Thoracic aorta (tissue), 2 donors: ENCODE measurements at regions not wholly inside any gene's neighbourhood (a gene's known extent, or its start where the extent isn't known, plus 50 kb on each side); places are given as distances from the start of the nearest gene placed in this dataset.

Experiments
- ATAC-seq: fragments of 150-250 bp; one replicate; pipeline ENCODE4 v1.8.0; 2017; ENCODE audit warnings: low read depth; ENCODE audit not compliant: insufficient number of reproducible peaks, low FRiP score
- DNase-seq: peaks from one replicate; pipeline ENCODE4 v3.0.0-alpha.2; 2020; ENCODE audit warnings: low spot score
- H3K27ac ChIP-seq, 2 donors: fragments of 200-600 bp; sonication (generic); 1 replicate in 1 of 2; 2 replicates in 1 of 2; pipeline ENCODE4 v1.5.1; 2016; ENCODE audit warnings: mild to moderate bottlenecking in 2 of 2, moderate library complexity in 2 of 2
- H3K27me3 ChIP-seq: fragments of 200-600 bp; sonication (generic); replicated peaks from 2 replicates; pipeline ENCODE4 v1.6.0; 2016; ENCODE audit warnings: mild to moderate bottlenecking; ENCODE audit not compliant: insufficient read depth
- H3K36me3 ChIP-seq: fragments of 200-600 bp; sonication (generic); one replicate; pipeline ENCODE4 v1.5.1; 2016
- H3K4me1 ChIP-seq, 2 donors: fragments of 200-600 bp; sonication (generic); 1 replicate in 1 of 2; 2 replicates in 1 of 2; pipeline versions ENCODE4 v1.5.1 to v1.6.0; 2016; ENCODE audit warnings: low read depth in 2 of 2, mild to moderate bottlenecking in 1 of 2; ENCODE audit not compliant: control insufficient read depth in 1 of 2
- H3K4me3 ChIP-seq: fragments of 200-600 bp; sonication (generic); 2 replicates; pipeline ENCODE4 v1.5.1; 2016; ENCODE audit warnings: mild to moderate bottlenecking
- H3K9me3 ChIP-seq: fragments of 200-600 bp; sonication (generic); 2 replicates; pipeline ENCODE4 v1.5.1; 2016
- CTCF ChIP-seq: fragments of 200-600 bp; sonication (generic); IDR thresholded peaks from one replicate; pipeline ENCODE4 v1.5.1; 2019; ENCODE audit warnings: antibody characterized with exemption

- no peak overlapping the region for H3K4me3 ChIP-seq
- no peaks in the 10 kb centered on the region for H3K27me3 ChIP-seq
- TF ChIP-seq CTCF = no peak
- DNase-seq (no peak), ATAC-seq (no peak)
- no peaks in the 10 kb centered on the region for H3K9me3 ChIP-seq
- no peaks in the 10 kb centered on the region for H3K4me1 ChIP-seq
- H3K36me3 ChIP-seq = no peaks in the 10 kb centered on the region
- H3K27ac ChIP-seq = no peak overlapping the region
Observed at GRCh38 chr3:78134496-78134895, 1094.6 kb downstream of the ROBO2 start.

DNA sequence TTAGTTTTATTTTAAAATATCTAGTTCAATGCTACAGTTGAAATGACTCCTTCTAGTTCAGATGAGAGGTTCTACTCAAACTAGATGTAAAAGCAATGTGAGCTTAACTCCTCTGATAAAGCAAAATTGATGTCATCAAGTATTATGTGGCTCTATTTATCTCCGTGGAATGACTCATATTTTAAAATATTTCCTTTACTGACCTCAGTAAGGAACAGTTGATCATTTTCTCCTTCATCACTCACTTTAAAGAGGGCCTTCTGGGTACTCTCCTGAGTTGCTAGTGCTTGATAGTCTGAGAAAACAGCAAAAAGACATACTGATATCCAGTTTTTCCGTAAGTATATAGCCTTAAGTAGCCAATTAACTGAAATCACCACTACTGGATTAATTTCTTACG is 1099.3 kb downstream of the ROBO2 start:
- Histone ChIP-seq H3K4me3 (no peak overlapping the region), H3K27me3 (no peaks in the 10 kb centered on the region), H3K9me3 (no peaks in the 10 kb centered on the region), H3K27ac (no peak overlapping the region), H3K36me3 (no peaks in the 10 kb centered on the region), H3K4me1 (no peaks in the 10 kb centered on the region)
- DNase-seq (no peak), ATAC-seq (no peak)
- no peak for TF ChIP-seq CTCF

DNA sequence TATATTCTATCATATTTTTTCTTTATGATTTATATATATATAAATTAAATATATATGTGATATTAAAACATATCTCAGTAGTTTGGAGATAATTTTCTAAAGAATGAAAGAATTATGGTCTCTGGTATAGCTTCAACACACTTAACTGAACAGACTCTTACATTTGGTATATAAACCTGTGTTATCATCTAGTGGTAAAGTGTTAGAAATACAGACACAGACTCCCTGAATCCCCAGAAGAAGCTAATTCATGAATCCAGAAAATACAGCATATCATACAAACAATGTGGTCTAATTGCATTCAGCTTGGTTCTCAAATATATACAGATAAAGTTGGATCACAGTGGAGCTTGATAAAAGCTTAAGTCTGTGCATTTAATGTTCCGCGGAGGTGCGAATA is 1100.4 kb downstream of the ROBO2 start:
- no peak overlapping the region for H3K4me3 ChIP-seq
- no peaks in the 10 kb centered on the region for H3K36me3 ChIP-seq
- no peak for TF ChIP-seq CTCF
- no peaks in the 10 kb centered on the region for H3K9me3 ChIP-seq
- ATAC-seq = no peak
- no peaks in the 10 kb centered on the region for H3K27me3 ChIP-seq
- no peaks in the 10 kb centered on the region for H3K4me1 ChIP-seq
- DNase-seq = no peak
- no peak overlapping the region for H3K27ac ChIP-seq

GRCh38 chr3:78140866-78141265 is 1101.0 kb downstream of the ROBO2 start:
- no peaks in the 10 kb centered on the region for H3K27me3 ChIP-seq
- H3K4me1 ChIP-seq = no peaks in the 10 kb centered on the region
- H3K4me3 ChIP-seq = no peak overlapping the region
- no peak for TF ChIP-seq CTCF
- H3K36me3 ChIP-seq = no peaks in the 10 kb centered on the region
- no peaks in the 10 kb centered on the region for H3K9me3 ChIP-seq
- DNase-seq = no peak
- no peak overlapping the region for H3K27ac ChIP-seq
- ATAC-seq = no peak

DNA sequence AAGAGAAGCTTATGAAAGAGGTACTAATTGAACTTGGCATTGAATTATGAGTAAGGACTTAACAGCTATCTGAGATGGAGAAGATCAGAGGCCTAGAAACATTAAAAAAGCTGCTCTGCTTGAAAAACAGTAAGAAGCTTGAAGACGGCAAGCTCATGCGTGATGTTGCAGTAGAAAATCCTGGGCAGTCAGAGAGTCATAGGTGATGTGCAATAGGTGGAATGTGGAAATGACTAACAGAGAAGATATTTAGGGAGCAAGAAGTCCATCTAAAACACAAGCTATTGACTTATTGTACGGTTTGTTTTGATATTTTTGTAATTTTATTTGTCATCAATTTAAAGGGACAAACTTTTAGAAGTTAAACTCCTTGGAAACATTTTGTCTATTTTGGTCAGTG is 1101.4 kb downstream of the ROBO2 start:
- no peaks in the 10 kb centered on the region for H3K9me3 ChIP-seq
- no peak overlapping the region for H3K27ac ChIP-seq
- H3K27me3 ChIP-seq = no peaks in the 10 kb centered on the region
- H3K4me1 ChIP-seq = no peaks in the 10 kb centered on the region
- no peaks in the 10 kb centered on the region for H3K36me3 ChIP-seq
- TF ChIP-seq CTCF = no peak
- DNase-seq = no peak
- no peak for ATAC-seq
- no peak overlapping the region for H3K4me3 ChIP-seq
